NB4 (cell line): ENCODE measurements at regions not wholly inside any gene's neighbourhood (a gene's known extent, or its start where the extent isn't known, plus 50 kb on each side); places are given as distances from the start of the nearest gene placed in this dataset.

Source experiments
- DNase-seq: peaks from one replicate; pipeline ENCODE4 v3.0.0; 2010; ENCODE audit warnings: low read depth
- H3K4me3 ChIP-seq: one replicate; pipeline ENCODE4 v1.5.1; 2011; ENCODE audit warnings: mild to moderate bottlenecking, low read depth, low read length, moderate library complexity
- CTCF ChIP-seq: IDR thresholded peaks from one replicate; pipeline ENCODE4 v1.5.1; 2012; ENCODE audit warnings: low read depth, low read length
- MAX ChIP-seq: IDR thresholded peaks from 2 replicates; pipeline ENCODE4 v1.6.1; 2011; ENCODE audit warnings: low read depth, low read length
- MYC ChIP-seq: IDR thresholded peaks from 2 replicates; pipeline ENCODE4 v1.6.1; 2011; ENCODE audit warnings: low read depth, low read length
- POLR2A ChIP-seq: IDR thresholded peaks from 2 replicates; pipeline ENCODE4 v1.6.1; 2011; ENCODE audit warnings: mild to moderate bottlenecking; ENCODE audit not compliant: insufficient read length; ENCODE audit errors: extremely low read depth

DNA sequence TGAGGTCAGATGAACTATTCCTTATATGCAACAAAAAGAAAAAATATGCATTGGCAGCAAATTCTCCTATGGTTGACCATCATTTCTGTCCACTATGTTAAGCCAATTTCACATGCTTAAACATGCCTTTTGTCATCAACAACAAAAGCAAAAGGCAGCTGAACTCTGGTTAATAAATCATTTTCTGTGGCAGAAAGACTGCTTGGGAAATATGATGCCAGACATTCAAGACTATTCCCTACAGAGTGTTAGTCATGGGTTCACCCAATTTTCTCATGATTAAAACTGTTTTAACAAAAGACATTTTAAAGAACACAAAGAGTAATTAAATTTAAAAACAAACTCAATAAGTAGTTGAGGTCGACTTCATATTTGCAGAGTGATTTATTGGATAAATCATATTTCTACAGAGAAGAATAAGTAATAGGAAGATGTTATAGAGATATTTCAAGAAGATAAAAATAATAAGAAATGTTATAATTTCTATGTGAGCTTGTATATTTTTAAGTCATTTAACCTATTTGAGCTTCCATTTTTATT, 890.6 kb downstream of the STPG2 start:
- no peak overlapping the region for H3K4me3 ChIP-seq
- TF ChIP-seq MYC (no peak), POLR2A (no peak), CTCF (no peak), MAX (no peak)
- DNase-seq, result no peak

- no peak for TF ChIP-seq CTCF
- TF ChIP-seq MYC, result no peak
- no peak overlapping the region for H3K4me3 ChIP-seq
- DNase-seq, result no peak
Observed at GRCh38 chr4:97262769-97263168, 880.5 kb downstream of the STPG2 start.

DNA sequence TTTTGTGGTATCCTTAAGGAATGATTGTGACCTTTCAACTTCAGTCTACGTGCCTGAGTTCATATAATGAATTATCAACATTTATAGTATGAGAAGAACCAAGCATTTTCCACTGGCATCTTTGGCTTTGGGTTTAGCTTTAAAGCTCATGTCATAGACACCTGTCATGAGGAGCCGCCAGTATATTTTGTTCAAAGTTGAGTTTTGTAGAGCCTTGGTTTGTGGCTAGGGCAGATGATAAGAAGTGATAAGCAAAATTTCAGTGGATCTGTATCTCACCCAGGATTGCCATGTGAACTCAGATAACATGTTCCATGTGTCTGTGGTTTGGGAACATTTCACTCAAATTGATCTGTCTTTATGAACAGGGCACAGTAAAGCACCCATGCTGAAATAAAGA, 873.2 kb downstream of the STPG2 start:
- no peak for TF ChIP-seq MYC
- no peak for TF ChIP-seq POLR2A
- TF ChIP-seq CTCF, result no peak
- no peak for TF ChIP-seq MAX
- no peak overlapping the region for H3K4me3 ChIP-seq
- no peak for DNase-seq

GRCh38 chr4:97279391-97279790, 863.9 kb downstream of the STPG2 start:
- TF ChIP-seq POLR2A (no peak), MAX (no peak), CTCF (no peak), MYC (no peak)
- no peak overlapping the region for H3K4me3 ChIP-seq
- DNase-seq, result no peak

- no peak for TF ChIP-seq POLR2A
- no peak for TF ChIP-seq MYC
- no peak for TF ChIP-seq MAX
- no peak for TF ChIP-seq CTCF
- DNase-seq, result no peak
- no peak overlapping the region for H3K4me3 ChIP-seq
Observed at GRCh38 chr4:97300561-97300960, 842.7 kb downstream of the STPG2 start.

- no peak for DNase-seq
- TF ChIP-seq MYC, result no peak
- TF ChIP-seq CTCF, result no peak
- TF ChIP-seq MAX, result no peak
- no peak for TF ChIP-seq POLR2A
- no peak overlapping the region for H3K4me3 ChIP-seq
Observed at GRCh38 chr4:97305351-97305750, 837.9 kb downstream of the STPG2 start.
